ENCODE measurements at regions not wholly inside any gene's neighbourhood (a gene's known extent, or its start where the extent isn't known, plus 50 kb on each side); places are given as distances from the start of the nearest gene placed in this dataset.

DNA sequence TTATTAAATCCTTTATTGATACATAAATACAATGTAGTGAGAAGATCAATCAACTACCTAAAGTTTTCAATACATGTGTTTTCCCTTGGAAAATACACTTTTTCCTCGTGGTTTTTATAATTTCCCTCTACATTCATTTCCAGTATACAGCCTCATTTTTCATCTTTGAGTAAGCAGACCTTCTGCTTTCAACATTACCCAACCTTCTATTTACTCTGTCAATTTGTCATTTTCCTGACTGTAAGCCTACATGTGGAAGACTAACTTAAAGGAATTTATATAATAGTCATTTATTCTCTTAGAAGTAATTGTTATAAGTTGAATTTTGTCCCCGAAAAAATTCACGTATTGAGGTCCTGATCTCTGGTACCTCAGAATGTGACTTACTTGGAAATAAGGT lies 594.0 kb downstream of the NUP35 start:
- TF ChIP-seq, protein P1, sequence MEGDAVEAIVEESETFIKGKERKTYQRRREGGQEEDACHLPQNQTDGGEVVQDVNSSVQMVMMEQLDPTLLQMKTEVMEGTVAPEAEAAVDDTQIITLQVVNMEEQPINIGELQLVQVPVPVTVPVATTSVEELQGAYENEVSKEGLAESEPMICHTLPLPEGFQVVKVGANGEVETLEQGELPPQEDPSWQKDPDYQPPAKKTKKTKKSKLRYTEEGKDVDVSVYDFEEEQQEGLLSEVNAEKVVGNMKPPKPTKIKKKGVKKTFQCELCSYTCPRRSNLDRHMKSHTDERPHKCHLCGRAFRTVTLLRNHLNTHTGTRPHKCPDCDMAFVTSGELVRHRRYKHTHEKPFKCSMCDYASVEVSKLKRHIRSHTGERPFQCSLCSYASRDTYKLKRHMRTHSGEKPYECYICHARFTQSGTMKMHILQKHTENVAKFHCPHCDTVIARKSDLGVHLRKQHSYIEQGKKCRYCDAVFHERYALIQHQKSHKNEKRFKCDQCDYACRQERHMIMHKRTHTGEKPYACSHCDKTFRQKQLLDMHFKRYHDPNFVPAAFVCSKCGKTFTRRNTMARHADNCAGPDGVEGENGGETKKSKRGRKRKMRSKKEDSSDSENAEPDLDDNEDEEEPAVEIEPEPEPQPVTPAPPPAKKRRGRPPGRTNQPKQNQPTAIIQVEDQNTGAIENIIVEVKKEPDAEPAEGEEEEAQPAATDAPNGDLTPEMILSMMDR (IDR thresholded peaks at IDR 0.05; ENCODE audit: extremely low read depth in 1 of 2, insufficient read depth in 1 of 2, low read depth in 1 of 2, low read length in 2 of 2): no peak
- TF ChIP-seq MYC (IDR thresholded peaks at IDR 0.05; ENCODE audit: low read depth, low read length): no peak
- TF ChIP-seq POLR2A (IDR thresholded peaks at IDR 0.05; ENCODE audit: low read depth, low read length): no peak
- no peak for TF ChIP-seq FOS (IDR thresholded peaks at IDR 0.05; ENCODE audit: borderline replicate concordance, insufficient read depth, low read length)

All from endothelial cell of umbilical vein (primary cell).